ENCODE measurements at regions not wholly inside any gene's neighbourhood (a gene's known extent, or its start where the extent isn't known, plus 50 kb on each side); places are given as distances from the start of the nearest gene placed in this dataset.

GRCh38 chr14:106811162-106811561 lies 1284.8 kb downstream of the TMEM121 start:
- no peak overlapping the region for H2BK5ac ChIP-seq (ENCODE audit: low read depth, low read length)
- H3K79me1 ChIP-seq (ENCODE audit: low read depth, low read length): no peaks in the 10 kb centered on the region
- H2AFZ ChIP-seq (ENCODE audit: low read length): no peak overlapping the region
- H4K91ac ChIP-seq (replicated peaks; ENCODE audit: insufficient read length, low read length): no peak overlapping the region
- no peaks in the 10 kb centered on the region for H3K23me2 ChIP-seq (ENCODE audit: low read depth, low read length)
- H2BK20ac ChIP-seq (ENCODE audit: low read length): no peak overlapping the region
- POLR2A ChIA-PET (ENCODE audit: partially characterized antibody): no interaction called here
- H4K8ac ChIP-seq (ENCODE audit: extremely low read depth, insufficient read depth, low read length): no peak overlapping the region
- no peak for FAIRE-seq
- H3K23ac ChIP-seq (ENCODE audit: insufficient read length): no peak overlapping the region
- no peaks in the 10 kb centered on the region for H4K20me1 ChIP-seq (replicated peaks in 1 of 2; ENCODE audit: control insufficient read depth in 1 of 2, insufficient read depth in 2 of 2, low read length in 2 of 2)
- no peak overlapping the region for H2AK5ac ChIP-seq (ENCODE audit: low read depth, low read length)
- H3K36me3 ChIP-seq (ENCODE audit: control insufficient read depth in 2 of 4, insufficient read depth in 4 of 4, low read length in 3 of 4): no peaks in the 10 kb centered on the region
- H3K14ac ChIP-seq (ENCODE audit: insufficient read length): no peak overlapping the region
- H2BK15ac ChIP-seq (ENCODE audit: low read length): no peak overlapping the region
- WGBS, 2 experiments (ENCODE audit: extremely low coverage in 1 of 2, insufficient coverage in 1 of 2, insufficient read length in 1 of 2, insufficient replicate concordance in 2 of 2, low coverage in 1 of 2, low lambda C conversion rate in 2 of 2, missing lambda C conversion rate in 1 of 2): 100% methylated on average over 1 of the region's 1 CpG; no CpG with 5 or more reads in 1 of the 2 experiments
- H3K9me3 ChIP-seq (ENCODE audit: insufficient read depth in 2 of 2, low read depth in 1 of 2, low read length in 1 of 2): peaks cover 61 to 80% of the 10 kb centered on the region in 2 experiments
- H3K27me3 ChIP-seq (replicated peaks in 1 of 4; ENCODE audit: control insufficient read depth in 3 of 4, extremely low read depth in 1 of 4, insufficient read depth in 3 of 4, low read length in 3 of 4): no peaks in the 10 kb centered on the region
- no peak overlapping the region for H3K4ac ChIP-seq (replicated peaks; ENCODE audit: insufficient read length, low read depth, low read length)
- H3K4me1 ChIP-seq (replicated peaks in 1 of 4; ENCODE audit: control insufficient read depth in 3 of 4, insufficient read depth in 4 of 4, low read length in 3 of 4): no peaks in the 10 kb centered on the region
- no peak overlapping the region for H2BK120ac ChIP-seq (replicated peaks; ENCODE audit: low read depth, low read length)
- no peak for DNase-seq (ENCODE audit: low read depth in 1 of 2, low spot score in 2 of 2)
- H3K27ac ChIP-seq (ENCODE audit: low read depth, low read length): no peak overlapping the region
- H3K9ac ChIP-seq (replicated peaks in 1 of 4; ENCODE audit: extremely low read depth in 1 of 4, low read depth in 3 of 4, low read length in 3 of 4): no peak overlapping the region
- no peak overlapping the region for H3K56ac ChIP-seq (replicated peaks; ENCODE audit: insufficient read length, low read depth, low read length)
- CTCF ChIA-PET (ENCODE audit: partially characterized antibody): interaction anchor here (1.0 kb wide), 1 partner anchor 98 kb away, joined by 3 read pairs; no protein-coding TSS in a partner anchor
- no peak overlapping the region for H2BK12ac ChIP-seq (ENCODE audit: low read depth, low read length)
- H3K79me2 ChIP-seq (ENCODE audit: control insufficient read depth in 1 of 2, insufficient read depth in 2 of 2, low read length in 2 of 2): no peaks in the 10 kb centered on the region
- H3K18ac ChIP-seq (ENCODE audit: extremely low read depth, low read length): no peak overlapping the region
- H3K4me3 ChIP-seq (ENCODE audit: extremely low read depth in 1 of 4, insufficient read depth in 2 of 4, low read depth in 3 of 4, low read length in 4 of 4): no peak overlapping the region
- H3K4me2 ChIP-seq (ENCODE audit: insufficient read depth in 1 of 2, low read depth in 2 of 2, low read length in 2 of 2): no peak overlapping the region
- H4K5ac ChIP-seq (ENCODE audit: insufficient read length, low read depth, low read length): no peak overlapping the region
- no peak for TF ChIP-seq HDAC6 (IDR thresholded peaks at IDR 0.05; ENCODE audit: low read depth, low read length)
- TF ChIP-seq CTBP2 (IDR thresholded peaks at IDR 0.05; ENCODE audit: borderline replicate concordance, insufficient read depth, insufficient read length, low read length): no peak
- TF ChIP-seq RXRA (IDR thresholded peaks at IDR 0.05; ENCODE audit: insufficient read depth, low read depth, low read length): no peak
- TF ChIP-seq SP1 (IDR thresholded peaks at IDR 0.05; ENCODE audit: low read depth, low read length): no peak
- no peak for TF ChIP-seq RFX5 (IDR thresholded peaks at IDR 0.05; ENCODE audit: borderline replicate concordance, low read depth, low read length)
- TF ChIP-seq SAP30 (IDR thresholded peaks at IDR 0.05; ENCODE audit: insufficient read depth, insufficient replicate concordance, low read length): no peak

All from H1 (cell line).